ENCODE measurements at regions not wholly inside any gene's neighbourhood (a gene's known extent, or its start where the extent isn't known, plus 50 kb on each side); places are given as distances from the start of the nearest gene placed in this dataset.

DNA sequence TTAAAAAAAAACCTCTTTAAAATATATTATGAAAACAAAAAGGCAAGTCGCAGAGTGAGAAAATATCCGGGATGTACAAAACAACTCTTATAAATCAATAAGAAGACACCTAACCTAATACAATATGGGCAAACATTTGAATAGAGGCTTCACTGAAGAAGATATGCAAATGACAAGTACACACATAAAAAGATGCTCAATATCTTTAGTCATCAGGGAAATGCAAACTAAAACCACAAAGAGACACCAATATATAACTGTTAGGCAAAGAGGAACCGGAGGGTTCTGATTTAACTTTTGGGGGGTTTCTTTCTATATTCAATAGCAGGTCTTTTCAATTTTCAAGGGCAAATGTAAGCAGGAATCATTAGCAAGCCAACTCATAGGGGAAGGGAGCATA lies 480.7 kb upstream of the SPTLC3 start:
- no peak for DNase-seq (ENCODE audit: low read depth, low spot score)
- dilution Hi-C loops (cut with MboI; ENCODE audit: extremely low pct_ligation_motif_present, low sequenced_read_pairs): no loop called here
- Histone ChIP-seq H3K4me3 (ENCODE audit: control insufficient read depth in 2 of 3, extremely low read depth in 1 of 3, insufficient read depth in 2 of 3, low read depth in 1 of 3, low read length in 3 of 3) (no peak overlapping the region), H3K9me1 (ENCODE audit: control insufficient read depth, extremely low read depth, insufficient read depth, low read length) (no peaks in the 10 kb centered on the region), H3K36me3 (ENCODE audit: control insufficient read depth in 2 of 2, extremely low read depth in 1 of 2, insufficient read depth in 2 of 2, low read length in 2 of 2) (no peaks in the 10 kb centered on the region), H4K20me1 (ENCODE audit: control insufficient read depth, extremely low read depth, insufficient read depth, low read length) (no peaks in the 10 kb centered on the region), H3K4me2 (ENCODE audit: control insufficient read depth, extremely low read depth, insufficient read depth, low read depth, low read length) (no peak overlapping the region), H3K4me1 (ENCODE audit: control insufficient read depth, extremely low read depth, insufficient read depth, low read length) (no peaks in the 10 kb centered on the region), H3K27me3 (ENCODE audit: control insufficient read depth, extremely low read depth, insufficient read depth, low read length) (peaks cover 3% of the 10 kb centered on the region), H3K9me3 (ENCODE audit: control insufficient read depth, low read depth, low read length) (no peaks in the 10 kb centered on the region), H3K79me2 (ENCODE audit: control insufficient read depth, insufficient read depth, low read length) (no peaks in the 10 kb centered on the region), H3K9ac (ENCODE audit: control insufficient read depth, extremely low read depth, insufficient read depth, low read length) (no peak overlapping the region), H2AFZ (ENCODE audit: control insufficient read depth, low read length) (no peak overlapping the region), H3K27ac (ENCODE audit: control insufficient read depth, insufficient read depth, low read length) (no peak overlapping the region)
- FAIRE-seq: no peak
- TF ChIP-seq, protein P1, sequence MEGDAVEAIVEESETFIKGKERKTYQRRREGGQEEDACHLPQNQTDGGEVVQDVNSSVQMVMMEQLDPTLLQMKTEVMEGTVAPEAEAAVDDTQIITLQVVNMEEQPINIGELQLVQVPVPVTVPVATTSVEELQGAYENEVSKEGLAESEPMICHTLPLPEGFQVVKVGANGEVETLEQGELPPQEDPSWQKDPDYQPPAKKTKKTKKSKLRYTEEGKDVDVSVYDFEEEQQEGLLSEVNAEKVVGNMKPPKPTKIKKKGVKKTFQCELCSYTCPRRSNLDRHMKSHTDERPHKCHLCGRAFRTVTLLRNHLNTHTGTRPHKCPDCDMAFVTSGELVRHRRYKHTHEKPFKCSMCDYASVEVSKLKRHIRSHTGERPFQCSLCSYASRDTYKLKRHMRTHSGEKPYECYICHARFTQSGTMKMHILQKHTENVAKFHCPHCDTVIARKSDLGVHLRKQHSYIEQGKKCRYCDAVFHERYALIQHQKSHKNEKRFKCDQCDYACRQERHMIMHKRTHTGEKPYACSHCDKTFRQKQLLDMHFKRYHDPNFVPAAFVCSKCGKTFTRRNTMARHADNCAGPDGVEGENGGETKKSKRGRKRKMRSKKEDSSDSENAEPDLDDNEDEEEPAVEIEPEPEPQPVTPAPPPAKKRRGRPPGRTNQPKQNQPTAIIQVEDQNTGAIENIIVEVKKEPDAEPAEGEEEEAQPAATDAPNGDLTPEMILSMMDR (optimal IDR thresholded peaks at IDR 0.05 in 1 of 3, IDR thresholded peaks at IDR 0.05 in 1 of 3, conservative IDR thresholded peaks at IDR 0.05 in 1 of 3; ENCODE audit: extremely low read depth in 1 of 3, insufficient read depth in 2 of 3, low read length in 3 of 3): no peak
- TF ChIP-seq EZH2 (IDR thresholded peaks at IDR 0.05; ENCODE audit: low read length): no peak

DNA sequence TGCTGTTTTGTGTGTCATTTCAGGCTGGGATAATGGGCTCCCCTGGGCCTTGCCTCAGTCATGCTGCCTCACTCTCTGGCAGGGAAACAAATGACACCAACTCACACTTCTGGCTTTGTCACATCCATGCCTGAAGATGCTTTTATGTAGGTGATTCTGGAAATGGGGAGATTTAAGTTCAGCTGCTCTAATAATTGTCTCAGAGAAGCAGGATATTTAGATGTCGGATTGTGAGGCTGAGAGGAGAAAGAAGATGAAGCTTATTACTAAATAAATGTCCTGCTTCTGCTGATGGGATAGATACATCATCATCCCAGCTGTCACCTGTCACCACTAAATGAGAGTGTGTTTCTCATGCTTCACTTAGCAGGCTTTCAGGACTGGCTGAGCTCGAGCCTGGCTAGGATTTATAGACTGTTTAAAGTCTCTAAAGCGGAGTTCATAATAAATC lies 480.2 kb upstream of the SPTLC3 start:
- dilution Hi-C loops (cut with MboI; ENCODE audit: extremely low pct_ligation_motif_present, low sequenced_read_pairs): no loop called here
- no peak for FAIRE-seq

More for the DNA sequence above, 480.2 kb upstream of the SPTLC3 start:
- no peaks in the 10 kb centered on the region for H4K20me1 ChIP-seq (ENCODE audit: control insufficient read depth, extremely low read depth, insufficient read depth, low read length)
- no peak for DNase-seq (ENCODE audit: low read depth, low spot score)
- H3K36me3 ChIP-seq (ENCODE audit: control insufficient read depth in 2 of 2, extremely low read depth in 1 of 2, insufficient read depth in 2 of 2, low read length in 2 of 2): no peaks in the 10 kb centered on the region
- no peak overlapping the region for H2AFZ ChIP-seq (ENCODE audit: control insufficient read depth, low read length)
- H3K4me1 ChIP-seq (ENCODE audit: control insufficient read depth, extremely low read depth, insufficient read depth, low read length): no peaks in the 10 kb centered on the region
- no peak overlapping the region for H3K4me3 ChIP-seq (ENCODE audit: control insufficient read depth in 2 of 3, extremely low read depth in 1 of 3, insufficient read depth in 2 of 3, low read depth in 1 of 3, low read length in 3 of 3)
- no peak overlapping the region for H3K27ac ChIP-seq (ENCODE audit: control insufficient read depth, insufficient read depth, low read length)
- no peak overlapping the region for H3K9ac ChIP-seq (ENCODE audit: control insufficient read depth, extremely low read depth, insufficient read depth, low read length)
- peaks cover 3% of the 10 kb centered on the region for H3K27me3 ChIP-seq (ENCODE audit: control insufficient read depth, extremely low read depth, insufficient read depth, low read length)
- no peak for TF ChIP-seq EZH2 (IDR thresholded peaks at IDR 0.05; ENCODE audit: low read length)
- TF ChIP-seq, protein P1 (optimal IDR thresholded peaks at IDR 0.05 in 1 of 3, IDR thresholded peaks at IDR 0.05 in 1 of 3, conservative IDR thresholded peaks at IDR 0.05 in 1 of 3; ENCODE audit: extremely low read depth in 1 of 3, insufficient read depth in 2 of 3, low read length in 3 of 3): no peak
- no peak overlapping the region for H3K4me2 ChIP-seq (ENCODE audit: control insufficient read depth, extremely low read depth, insufficient read depth, low read depth, low read length)
- H3K9me3 ChIP-seq (ENCODE audit: control insufficient read depth, low read depth, low read length): no peaks in the 10 kb centered on the region
- H3K9me1 ChIP-seq (ENCODE audit: control insufficient read depth, extremely low read depth, insufficient read depth, low read length): no peaks in the 10 kb centered on the region
- H3K79me2 ChIP-seq (ENCODE audit: control insufficient read depth, insufficient read depth, low read length): no peaks in the 10 kb centered on the region
